Forelimb muscle (tissue), 1 donor: ENCODE measurements at regions not wholly inside any gene's neighbourhood (a gene's known extent, or its start where the extent isn't known, plus 50 kb on each side); places are given as distances from the start of the nearest gene placed in this dataset.
"Not testable (repeated sequence)": the region's sequence is repeated elsewhere in the genome, so short reads cannot be mapped to it uniquely, and the experiment has no call there.

Experiments
- DNase-seq: peaks from one replicate; pipeline ENCODE4 v3.0.0-alpha.2; 2013; ENCODE audit warnings: low read depth

DNA sequence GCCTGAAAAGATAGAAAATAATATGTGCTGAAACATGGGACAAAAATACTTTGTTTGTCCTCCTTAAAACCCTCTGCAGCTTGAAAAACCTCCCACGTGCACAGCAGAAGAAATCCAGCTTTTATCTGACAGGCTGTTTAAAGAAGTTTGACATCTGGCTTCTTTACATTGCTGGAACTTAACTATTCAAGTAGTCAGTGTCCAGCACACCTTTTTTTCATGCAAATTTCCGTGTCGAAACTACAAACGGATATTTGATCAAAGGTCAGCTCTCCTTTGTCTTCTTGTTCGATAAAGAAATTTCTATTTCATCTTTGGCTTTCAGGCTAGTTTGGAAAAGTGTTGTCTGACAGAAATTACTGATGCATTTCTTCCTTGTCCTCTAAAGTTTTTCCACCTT lies 66.8 kb upstream of the KBTBD8 start:
- DNase-seq = no peak

DNA sequence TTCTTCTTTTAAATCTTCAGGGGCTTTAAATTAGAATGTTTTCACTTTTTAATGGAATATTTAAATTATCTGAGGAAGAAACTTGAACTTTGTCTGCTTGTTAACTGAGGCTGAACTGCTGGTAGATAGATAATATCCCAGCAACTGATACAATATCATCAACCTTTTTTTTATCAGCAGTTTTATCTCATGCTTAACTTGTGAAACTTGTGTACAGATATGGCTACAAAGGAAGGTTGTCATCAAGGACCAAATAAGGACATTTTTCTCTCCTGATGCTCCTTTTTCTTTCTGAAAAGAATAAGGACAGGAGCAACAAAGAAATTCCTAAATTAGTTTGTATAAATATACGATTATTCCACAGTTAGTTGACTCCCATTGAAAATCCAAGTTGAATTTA lies 66.4 kb upstream of the KBTBD8 start:
- DNase-seq = no peak

DNA sequence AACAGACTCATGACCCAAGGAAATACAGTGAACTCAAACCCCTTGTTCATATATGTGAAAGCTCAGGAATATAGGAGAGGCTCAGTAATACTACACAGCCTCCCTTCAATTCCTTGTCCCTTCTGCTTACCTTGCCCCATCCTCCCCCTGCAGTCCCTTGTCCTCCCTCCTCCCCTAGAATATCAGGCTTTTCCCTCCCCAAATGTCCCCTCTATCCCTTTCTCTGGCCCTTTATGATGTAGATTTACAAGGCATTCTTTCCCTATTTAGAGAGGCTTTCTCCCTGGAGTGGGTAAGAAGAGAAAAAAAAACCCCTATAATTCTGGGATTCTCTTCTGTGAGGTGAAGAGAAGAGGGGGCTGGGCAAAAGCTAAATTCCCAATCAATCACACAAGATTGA lies 64.9 kb upstream of the KBTBD8 start:
- DNase-seq = no peak

DNA sequence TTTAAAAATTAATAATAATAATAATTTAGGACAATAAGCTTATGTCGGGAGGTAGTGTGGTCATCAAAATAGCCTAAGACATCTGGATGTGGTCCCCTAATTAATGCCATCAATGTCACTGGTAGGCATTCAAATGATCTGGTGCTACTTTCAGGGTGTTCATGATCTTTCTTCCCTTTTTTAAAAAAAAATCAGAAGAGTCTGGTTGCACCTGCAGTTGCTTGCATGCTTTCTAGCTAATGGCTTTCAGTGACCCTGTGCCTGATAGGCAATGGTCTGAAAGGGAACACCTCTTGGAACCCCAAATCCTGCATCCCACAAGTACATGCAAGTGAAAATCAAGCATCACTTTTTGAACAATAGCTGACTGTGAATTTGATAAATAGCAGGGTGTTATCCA lies 64.1 kb upstream of the KBTBD8 start:
- DNase-seq = no peak

DNA sequence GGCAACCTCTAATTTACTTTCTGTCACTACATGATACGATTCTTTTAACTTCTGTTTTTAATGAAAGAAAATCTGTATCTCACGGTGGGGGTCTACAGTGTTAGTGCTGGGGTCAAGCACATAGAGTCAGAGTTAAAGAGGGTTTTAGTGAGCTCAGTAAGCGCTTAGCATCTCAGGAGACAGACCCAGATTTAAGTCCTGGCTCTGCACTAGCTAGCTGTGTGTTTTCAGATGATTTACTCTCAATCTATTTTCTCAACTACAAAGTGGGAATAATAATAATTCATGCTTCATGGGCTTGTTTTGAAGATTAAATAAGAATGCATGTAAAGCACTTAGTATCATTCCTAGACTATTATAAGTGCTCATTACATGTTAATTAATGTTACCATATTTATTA lies 63.4 kb upstream of the KBTBD8 start:
- no peak for DNase-seq

DNA sequence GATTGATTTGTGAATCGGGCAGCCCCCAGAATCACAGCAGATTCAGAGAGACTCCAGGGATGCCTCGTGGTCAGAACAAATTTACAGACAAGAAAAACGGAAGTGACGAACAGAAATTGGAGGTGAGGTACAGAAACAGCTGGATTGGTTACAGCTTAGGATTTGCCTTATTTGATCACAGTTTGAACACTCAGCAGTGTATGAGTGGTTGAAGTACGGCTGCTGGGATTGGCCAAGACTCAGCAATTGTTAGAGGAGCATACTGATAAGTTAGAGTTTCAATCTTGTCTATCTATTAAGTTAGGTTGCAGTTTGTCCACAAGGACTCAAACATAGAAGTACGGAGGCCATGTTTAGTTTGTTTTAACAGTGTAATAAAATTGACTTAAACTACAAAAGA lies 61.1 kb upstream of the KBTBD8 start:
- DNase-seq = not testable (repeated sequence)

DNA sequence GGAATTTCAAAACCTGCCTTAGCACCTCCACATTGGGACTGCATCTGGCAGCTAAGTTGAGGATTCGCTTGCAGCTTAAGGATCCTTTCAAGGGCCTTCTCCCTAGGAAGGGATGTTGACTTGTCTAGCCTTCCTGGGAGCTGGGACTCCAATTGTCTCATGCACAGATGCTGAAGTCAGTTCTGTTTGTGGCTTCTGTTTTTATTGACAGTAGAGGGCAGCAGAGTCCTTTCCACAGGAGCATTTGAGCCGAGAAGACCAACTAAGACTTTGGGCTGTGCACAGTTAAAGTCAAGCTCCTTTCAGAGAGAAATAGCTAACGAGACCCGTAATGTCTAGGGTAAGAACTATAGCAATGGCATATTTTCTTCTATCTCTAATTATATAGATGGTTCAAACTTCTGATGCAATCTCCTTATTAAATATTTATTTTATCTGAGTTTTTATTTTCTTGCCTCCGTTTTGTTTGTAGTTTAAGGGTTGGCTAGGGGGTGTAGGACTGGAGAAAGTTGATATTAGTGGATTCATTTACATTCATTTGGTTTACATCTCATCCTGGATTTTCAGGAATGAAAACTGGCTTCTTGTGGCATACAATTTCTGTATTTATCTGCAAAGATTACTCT lies 59.7 kb upstream of the KBTBD8 start:
- peak; percentile 50 for DNase-seq

DNA sequence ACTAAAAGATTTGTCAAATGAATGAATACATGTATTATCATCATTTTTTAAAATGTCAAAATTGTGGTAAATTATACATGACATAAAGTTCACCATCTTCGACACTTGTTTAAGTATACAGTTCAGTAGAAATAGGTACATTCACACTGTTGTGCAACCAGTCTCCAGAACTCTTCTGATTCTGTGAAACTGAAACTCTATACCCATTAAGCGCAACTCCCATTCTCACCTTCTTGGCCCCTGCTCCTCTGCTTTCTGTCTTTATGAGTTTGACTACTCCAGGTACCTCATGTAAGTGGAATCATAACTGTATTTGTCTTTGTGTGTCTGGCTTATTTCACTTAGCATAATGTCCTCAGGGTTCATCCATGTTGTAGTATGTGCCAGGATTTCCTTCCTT lies 50.1 kb upstream of the KBTBD8 start:
- DNase-seq = no peak
